Natural killer cell treated with Interleukin-12 subunit alpha and Interleukin-12 subunit beta and Interleukin-15 and Interleukin-18, amount 100 ng/mL, for 72 hours (primary cell): ENCODE measurements at regions not wholly inside any gene's neighbourhood (a gene's known extent, or its start where the extent isn't known, plus 50 kb on each side); places are given as distances from the start of the nearest gene placed in this dataset.

Experiments used
- ATAC-seq, 2 donors: fragments of 150-1000 bp; cut with Tn5 transposase in 1 of 2; sonication (Bioruptor Pico), chemical (Tn5 transposase) in 1 of 2; 2 replicates each; pipeline ENCODE4 v1.10.0; 2021
- DNase-seq: peaks from one replicate; pipeline ENCODE4 v3.0.0; 2022; ENCODE audit warnings: low spot score
- H3K27ac Mint-ChIP-seq, 2 donors: 1 replicate in 1 of 2; 2 replicates in 1 of 2; pipeline ENCODE4 v1.8.0; 2022; ENCODE audit warnings: mixed read lengths in 2 of 2, mild to moderate bottlenecking in 1 of 2, moderate library complexity in 1 of 2
- H3K27me3 Mint-ChIP-seq, 2 donors: 1 replicate in 1 of 2; 2 replicates in 1 of 2; pipeline ENCODE4 v1.8.0; 2022; ENCODE audit warnings: mixed read lengths in 2 of 2
- H3K36me3 Mint-ChIP-seq: one replicate; pipeline ENCODE4 v1.8.0; 2022; ENCODE audit warnings: mixed read lengths
- H3K4me1 Mint-ChIP-seq, 2 donors: 1 replicate in 1 of 2; 2 replicates in 1 of 2; pipeline ENCODE4 v1.8.0; 2022; ENCODE audit warnings: low read depth in 2 of 2, mixed read lengths in 2 of 2, mild to moderate bottlenecking in 1 of 2
- H3K4me3 Mint-ChIP-seq: one replicate; pipeline ENCODE4 v1.8.0; 2022; ENCODE audit warnings: mixed read lengths
- H3K9me3 Mint-ChIP-seq: 2 replicates; pipeline ENCODE4 v1.8.0; 2022; ENCODE audit warnings: mixed read lengths

- Mint-ChIP-seq H3K9me3 (peaks cover 4% of the 10 kb centered on the region), H3K4me3 (no peak overlapping the region), H3K36me3 (no peaks in the 10 kb centered on the region), H3K4me1 (no peaks in the 10 kb centered on the region), H3K27ac (no peak overlapping the region), H3K27me3 (peaks cover 9 to 11% of the 10 kb centered on the region in 2 donors)
- no peak for DNase-seq
- no peak for ATAC-seq
Measured at GRCh38 chr2:157990173-157990572, 111.5 kb upstream of the UPP2 start.

DNA sequence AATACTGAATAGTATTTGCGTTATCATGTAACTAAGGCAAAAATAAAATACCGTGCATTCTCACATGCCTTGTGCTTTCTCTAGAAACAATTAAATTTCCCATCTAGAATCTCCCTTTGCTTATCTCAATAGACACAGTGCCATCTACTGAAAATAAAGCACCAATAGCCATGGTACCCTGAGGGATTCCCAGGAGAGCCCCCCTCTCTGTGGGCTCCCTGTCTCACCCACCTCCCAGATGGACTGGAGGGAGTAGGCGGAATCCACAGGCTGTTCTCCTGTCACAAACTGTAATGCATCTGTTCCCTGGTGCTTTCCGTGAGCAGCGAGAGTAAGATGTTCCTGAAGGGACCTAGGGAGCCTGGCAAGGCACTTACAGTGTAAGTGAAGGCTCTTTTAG, 112.4 kb upstream of the UPP2 start:
- Mint-ChIP-seq H3K27ac (no peak overlapping the region), H3K4me3 (no peak overlapping the region), H3K4me1 (no peaks in the 10 kb centered on the region), H3K27me3 (peaks cover 9 to 11% of the 10 kb centered on the region in 2 donors), H3K9me3 (peaks cover 4% of the 10 kb centered on the region), H3K36me3 (no peaks in the 10 kb centered on the region)
- no peak for DNase-seq
- no peak for ATAC-seq

GRCh38 chr2:157986761-157987160, 110.6 kb upstream of the ACVR1 start:
- ATAC-seq (no peak), DNase-seq (no peak)
- Mint-ChIP-seq H3K9me3 (peaks cover 4% of the 10 kb centered on the region), H3K4me1 (no peaks in the 10 kb centered on the region), H3K4me3 (no peak overlapping the region), H3K27ac (no peak overlapping the region), H3K36me3 (no peaks in the 10 kb centered on the region), H3K27me3 (peaks cover 10 to 20% of the 10 kb centered on the region in 2 donors)

GRCh38 chr2:157984866-157985265, 108.7 kb upstream of the ACVR1 start:
- Mint-ChIP-seq H3K27me3 (peaks cover 10 to 20% of the 10 kb centered on the region in 2 donors), H3K4me1 (no peaks in the 10 kb centered on the region), H3K9me3 (peaks cover 4% of the 10 kb centered on the region), H3K27ac (no peak overlapping the region), H3K4me3 (no peak overlapping the region), H3K36me3 (no peaks in the 10 kb centered on the region)
- DNase-seq (no peak), ATAC-seq (no peak)

- H3K4me3 Mint-ChIP-seq, result no peak overlapping the region
- H3K27me3 Mint-ChIP-seq, result peaks cover 10 to 32% of the 10 kb centered on the region in 2 donors
- no peaks in the 10 kb centered on the region for H3K4me1 Mint-ChIP-seq
- peaks cover 5% of the 10 kb centered on the region for H3K36me3 Mint-ChIP-seq
- H3K27ac Mint-ChIP-seq, result no peak overlapping the region
- DNase-seq (no peak), ATAC-seq (no peak)
- H3K9me3 Mint-ChIP-seq, result peaks cover 11% of the 10 kb centered on the region
Measured at GRCh38 chr2:157980020-157980419, 103.9 kb upstream of the ACVR1 start.

DNA sequence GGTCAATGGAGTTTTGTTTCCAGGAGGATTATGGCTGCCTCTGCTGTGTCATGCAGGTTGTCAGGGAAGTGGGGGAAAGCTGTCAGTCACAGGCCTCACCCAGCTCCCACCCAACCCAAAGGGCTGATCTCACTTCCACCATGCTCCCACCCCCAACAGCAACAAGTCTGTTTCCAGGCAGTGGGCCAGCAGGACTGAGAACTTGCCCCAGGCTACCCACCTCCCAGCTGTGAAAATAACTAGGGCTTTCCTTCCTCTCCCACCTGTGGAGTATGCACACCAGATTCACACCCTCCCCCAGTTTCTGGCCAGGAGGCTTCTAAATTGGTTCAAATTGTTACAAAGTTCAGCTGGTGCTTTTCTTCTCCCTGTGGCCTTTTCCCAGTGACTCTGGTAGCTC, 95.6 kb upstream of the ACVR1 start:
- Mint-ChIP-seq H3K4me1 (no peaks in the 10 kb centered on the region), H3K36me3 (peaks cover 5% of the 10 kb centered on the region), H3K4me3 (no peak overlapping the region), H3K9me3 (peaks cover 6% of the 10 kb centered on the region), H3K27ac (no peak overlapping the region), H3K27me3 (peaks cover 12 to 19% of the 10 kb centered on the region in 2 donors)
- no peak for ATAC-seq
- DNase-seq, result no peak

DNA sequence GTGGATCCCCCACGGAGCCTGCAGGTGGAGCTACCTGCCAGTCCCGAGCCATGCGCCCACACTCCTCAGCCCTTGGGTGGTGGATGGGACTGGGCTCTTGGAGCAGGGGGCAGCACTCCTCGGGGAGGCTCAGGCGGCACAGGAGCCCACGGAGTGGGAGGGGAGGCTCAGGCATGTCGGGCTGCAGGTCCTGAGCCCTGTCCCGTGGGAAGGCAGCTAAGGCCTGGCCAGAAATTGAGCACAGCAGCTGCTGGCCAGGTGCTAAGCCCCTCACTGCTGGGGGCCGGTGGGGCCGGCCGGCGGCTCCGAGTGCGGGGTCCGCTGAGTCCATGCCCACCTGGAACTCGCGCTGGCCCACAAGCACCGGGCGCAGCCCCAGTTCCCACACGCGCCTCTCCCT, 91.7 kb upstream of the ACVR1 start:
- no peak overlapping the region for H3K27ac Mint-ChIP-seq
- H3K4me3 Mint-ChIP-seq, result no peak overlapping the region
- H3K27me3 Mint-ChIP-seq, result peaks cover 11 to 21% of the 10 kb centered on the region in 2 donors
- ATAC-seq (no peak), DNase-seq (no peak)
- no peaks in the 10 kb centered on the region for H3K4me1 Mint-ChIP-seq
- no peaks in the 10 kb centered on the region for H3K36me3 Mint-ChIP-seq
- H3K9me3 Mint-ChIP-seq, result peaks cover 6% of the 10 kb centered on the region

GRCh38 chr2:157959249-157959648, 83.1 kb upstream of the ACVR1 start:
- peaks cover 19% of the 10 kb centered on the region for H3K9me3 Mint-ChIP-seq
- no peak for ATAC-seq
- H3K27me3 Mint-ChIP-seq, result no peaks in the 10 kb centered on the region
- H3K4me1 Mint-ChIP-seq, result no peaks in the 10 kb centered on the region
- no peaks in the 10 kb centered on the region for H3K36me3 Mint-ChIP-seq
- no peak overlapping the region for H3K27ac Mint-ChIP-seq
- no peak for DNase-seq
- H3K4me3 Mint-ChIP-seq, result no peak overlapping the region

GRCh38 chr2:157957596-157957995, 81.5 kb upstream of the ACVR1 start:
- H3K27ac Mint-ChIP-seq, result no peak overlapping the region
- H3K27me3 Mint-ChIP-seq, result no peaks in the 10 kb centered on the region
- no peak overlapping the region for H3K4me3 Mint-ChIP-seq
- H3K9me3 Mint-ChIP-seq, result peaks cover 19% of the 10 kb centered on the region
- no peaks in the 10 kb centered on the region for H3K4me1 Mint-ChIP-seq
- ATAC-seq, result no peak
- no peaks in the 10 kb centered on the region for H3K36me3 Mint-ChIP-seq
- DNase-seq, result no peak

DNA sequence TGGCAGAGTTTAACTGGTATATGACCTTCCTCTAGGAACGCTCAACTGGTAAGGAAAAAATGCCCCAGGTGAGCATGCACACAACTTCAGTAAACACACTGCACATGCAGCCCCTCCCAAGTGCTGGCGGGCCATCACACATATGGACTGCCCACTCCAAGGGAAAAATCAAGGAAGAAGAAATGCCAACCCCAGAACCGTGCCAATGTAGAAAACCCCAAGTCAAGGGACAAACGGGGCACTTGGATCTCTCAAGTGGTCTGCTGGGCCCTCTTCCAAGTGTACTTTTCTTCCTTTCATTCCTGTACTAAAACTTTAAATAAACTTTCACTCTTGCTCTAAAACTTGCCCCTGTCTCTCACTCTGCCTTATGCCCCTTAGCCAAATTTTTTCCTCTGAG, 76.4 kb upstream of the ACVR1 start:
- Mint-ChIP-seq H3K27ac (no peak overlapping the region), H3K9me3 (peaks cover 7% of the 10 kb centered on the region), H3K4me1 (no peaks in the 10 kb centered on the region), H3K36me3 (no peaks in the 10 kb centered on the region), H3K4me3 (no peak overlapping the region), H3K27me3 (peaks cover 4 to 21% of the 10 kb centered on the region in 2 donors)
- no peak for ATAC-seq
- no peak for DNase-seq

GRCh38 chr2:157948856-157949255, 72.7 kb upstream of the ACVR1 start:
- Mint-ChIP-seq H3K27me3 (peaks cover 6 to 34% of the 10 kb centered on the region in 2 donors), H3K9me3 (no peaks in the 10 kb centered on the region), H3K4me3 (no peak overlapping the region), H3K27ac (no peak overlapping the region), H3K36me3 (no peaks in the 10 kb centered on the region), H3K4me1 (no peaks in the 10 kb centered on the region)
- DNase-seq, result no peak
- no peak for ATAC-seq

DNA sequence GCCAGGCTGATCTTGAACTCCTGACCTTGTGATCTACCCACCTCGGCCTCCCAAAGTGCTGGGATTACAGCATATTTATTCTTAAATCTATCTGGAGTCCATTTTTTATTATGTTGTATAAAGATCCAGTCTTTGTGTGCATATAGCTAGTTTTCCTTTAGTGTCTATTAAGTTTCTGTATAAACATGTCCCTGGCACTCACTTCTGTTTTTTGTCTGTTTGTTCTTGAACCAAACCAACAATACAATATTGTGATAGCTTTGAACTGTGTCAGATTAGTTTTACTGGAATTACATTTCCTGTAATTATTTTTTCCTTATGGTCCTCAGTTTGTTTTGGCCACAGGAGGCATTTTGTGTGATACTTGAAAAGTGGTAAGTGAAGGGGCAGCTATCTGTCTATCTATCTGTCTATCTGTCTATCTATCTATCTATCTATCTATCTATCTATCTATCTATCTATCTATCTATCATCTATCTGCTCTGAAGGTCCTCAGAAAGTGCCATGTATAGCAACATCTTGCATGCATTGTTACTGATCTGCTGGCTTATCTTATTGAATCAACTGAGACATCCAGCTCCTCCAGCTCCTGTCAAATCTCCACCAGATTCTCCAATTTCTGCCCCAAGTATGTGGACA, 70.9 kb upstream of the ACVR1 start:
- no peaks in the 10 kb centered on the region for H3K36me3 Mint-ChIP-seq
- H3K27me3 Mint-ChIP-seq, result peaks cover 6 to 34% of the 10 kb centered on the region in 2 donors
- H3K4me1 Mint-ChIP-seq, result no peaks in the 10 kb centered on the region
- no peaks in the 10 kb centered on the region for H3K9me3 Mint-ChIP-seq
- DNase-seq, result no peak
- H3K27ac Mint-ChIP-seq, result no peak overlapping the region
- H3K4me3 Mint-ChIP-seq, result no peak overlapping the region
- ATAC-seq, result no peak

DNA sequence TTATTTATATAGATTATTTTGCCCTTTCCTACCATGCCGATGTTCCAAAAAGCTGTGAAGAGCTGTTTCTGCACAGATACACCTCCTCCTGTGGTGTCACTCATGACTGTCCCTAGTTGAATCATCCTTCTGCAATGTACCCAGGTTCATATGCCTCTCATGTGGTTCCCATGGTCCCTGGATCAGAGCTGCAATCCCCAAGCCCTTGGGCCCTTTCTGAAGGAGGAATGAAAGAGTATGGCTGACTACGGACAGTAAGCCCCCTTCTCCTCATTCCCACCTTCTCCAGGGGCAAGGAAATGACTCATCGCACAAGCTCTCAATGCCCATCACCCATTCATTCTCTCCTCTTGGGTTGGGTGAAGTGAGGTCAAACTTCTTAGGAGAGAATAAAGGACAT, 63.9 kb upstream of the ACVR1 start:
- no peaks in the 10 kb centered on the region for H3K9me3 Mint-ChIP-seq
- no peak overlapping the region for H3K4me3 Mint-ChIP-seq
- no peak overlapping the region for H3K27ac Mint-ChIP-seq
- no peaks in the 10 kb centered on the region for H3K36me3 Mint-ChIP-seq
- peaks cover 0 to 5% of the 10 kb centered on the region in 2 donors for H3K27me3 Mint-ChIP-seq
- ATAC-seq (no peak), DNase-seq (no peak)
- H3K4me1 Mint-ChIP-seq, result no peaks in the 10 kb centered on the region

DNA sequence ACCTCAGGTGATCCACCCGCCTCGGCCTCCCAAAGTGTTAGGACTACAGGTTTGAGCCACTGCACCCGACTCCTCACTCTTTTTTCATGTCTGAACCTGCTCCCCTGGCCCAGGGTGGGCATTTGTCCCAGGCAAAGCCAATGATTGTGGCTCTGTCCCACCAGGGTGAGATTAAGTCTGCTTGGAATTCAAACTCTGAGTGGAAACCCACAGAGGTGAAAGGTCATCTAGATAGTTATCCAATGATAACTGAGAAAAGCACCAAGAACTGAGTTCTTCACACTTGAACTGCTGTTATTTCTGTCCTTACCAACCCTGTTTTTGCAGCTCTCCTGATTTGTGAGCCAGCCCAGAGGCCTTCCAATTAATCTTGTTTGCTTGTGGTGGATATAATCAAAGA, 62.4 kb upstream of the ACVR1 start:
- Mint-ChIP-seq H3K4me3 (no peak overlapping the region), H3K27me3 (peaks cover 4 to 8% of the 10 kb centered on the region in 2 donors), H3K9me3 (no peaks in the 10 kb centered on the region), H3K27ac (peak overlapping the region in 1 of 2 donors; percentile 39), H3K36me3 (no peaks in the 10 kb centered on the region), H3K4me1 (no peaks in the 10 kb centered on the region)
- DNase-seq, result no peak
- no peak for ATAC-seq

DNA sequence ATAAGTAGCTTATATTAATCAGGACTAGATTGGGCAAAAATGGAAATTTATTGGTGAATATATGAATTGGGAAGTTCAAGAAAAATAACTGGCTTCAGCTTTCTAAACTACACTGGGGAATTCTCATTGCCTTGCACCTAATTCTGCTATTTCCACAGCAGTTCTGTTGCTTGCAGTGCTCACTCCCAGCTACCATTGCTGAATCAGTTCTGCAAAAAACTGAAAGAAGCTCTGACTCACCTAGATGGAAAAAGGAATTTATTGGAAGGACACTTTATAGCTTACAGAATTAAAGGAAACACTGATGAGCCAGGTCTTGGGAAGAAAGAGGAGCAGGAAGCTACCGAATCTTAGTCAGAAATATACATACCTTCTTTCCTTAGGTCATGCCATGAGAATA, 60.3 kb upstream of the ACVR1 start:
- no peak for ATAC-seq
- H3K9me3 Mint-ChIP-seq, result no peaks in the 10 kb centered on the region
- no peaks in the 10 kb centered on the region for H3K4me1 Mint-ChIP-seq

More for the DNA sequence above, 60.3 kb upstream of the ACVR1 start:
- peaks cover 4 to 13% of the 10 kb centered on the region in 2 donors for H3K27me3 Mint-ChIP-seq
- no peak overlapping the region for H3K4me3 Mint-ChIP-seq
- H3K36me3 Mint-ChIP-seq, result no peaks in the 10 kb centered on the region
- no peak overlapping the region for H3K27ac Mint-ChIP-seq
- no peak for DNase-seq
